H1 (cell line): ENCODE measurements at regions not wholly inside any gene's neighbourhood (a gene's known extent, or its start where the extent isn't known, plus 50 kb on each side); places are given as distances from the start of the nearest gene placed in this dataset.

Experiments
- CTCF ChIP-seq, 3 experiments: IDR thresholded peaks; 1 replicate in 2 of 3; 2 replicates in 1 of 3; pipeline versions ENCODE4 v1.5.1 to v1.6.1; 2011; ENCODE audit warnings: low read length in 3 of 3, mild to moderate bottlenecking in 3 of 3, inconsistent platforms in 2 of 3, low read depth in 1 of 3, moderate library complexity in 1 of 3; ENCODE audit not compliant: insufficient read depth in 1 of 3; ENCODE audit errors: control extremely low read depth in 1 of 3
- EZH2 ChIP-seq: fragments of 200-600 bp; sonication (generic); IDR thresholded peaks from 2 replicates; pipeline ENCODE4 v1.7.1; 2012; ENCODE audit warnings: low read depth, mild to moderate bottlenecking, moderate library complexity, low read length, inconsistent platforms; ENCODE audit not compliant: severe bottlenecking
- NRF1 ChIP-seq: IDR thresholded peaks from 2 replicates; pipeline ENCODE4 v1.6.1; 2011; ENCODE audit warnings: mild to moderate bottlenecking, low read depth, low read length, improper control_type of control experiment
- RBBP5 ChIP-seq: IDR thresholded peaks from 2 replicates; pipeline ENCODE4 v1.7.1; 2012; ENCODE audit warnings: low read depth, mild to moderate bottlenecking, inconsistent platforms, low read length, moderate library complexity, borderline replicate concordance
- SAP30 ChIP-seq: fragments of 300-600 bp; sonication (generic); IDR thresholded peaks from 2 replicates; pipeline ENCODE4 v1.7.1; 2012; ENCODE audit warnings: low read length, moderate library complexity, mild to moderate bottlenecking, inconsistent platforms; ENCODE audit not compliant: insufficient read depth, insufficient replicate concordance
- SIX5 ChIP-seq: IDR thresholded peaks from 2 replicates; pipeline ENCODE4 v1.6.1; 2011; ENCODE audit warnings: mild to moderate bottlenecking, low read depth, low read length
- SRF ChIP-seq: IDR thresholded peaks from 2 replicates; pipeline ENCODE4 v1.6.1; 2011; ENCODE audit warnings: mild to moderate bottlenecking, low read depth, low read length, moderate library complexity
- TAF7 ChIP-seq: optimal IDR thresholded peaks from 2 replicates; pipeline ENCODE3; 2011; ENCODE audit warnings: low read depth, mild to moderate bottlenecking, inconsistent platforms, low read length, moderate library complexity, borderline replicate concordance
- YY1 ChIP-seq: IDR thresholded peaks from 2 replicates; pipeline ENCODE4 v1.6.1; 2011; ENCODE audit warnings: low read depth, mild to moderate bottlenecking, low read length

GRCh38 chr12:113647048-113647447 lies 175.4 kb upstream of the LHX5 start:
- TF ChIP-seq SIX5 (no peak), SAP30 (no peak), SRF (no peak), NRF1 (no peak), CTCF (IDR thresholded peaks at IDR 0.05; ENCODE audit: control extremely low read depth in 1 of 3, insufficient read depth in 1 of 3, low read depth in 1 of 3, low read length in 3 of 3) (peak; percentile 36 to 50 (median 39); a peak in 3 of 4 replicates), YY1 (no peak), TAF7 (no peak), EZH2 (no peak), RBBP5 (no peak)
